Endothelial cell of hepatic sinusoid (primary cell): ENCODE measurements at regions not wholly inside any gene's neighbourhood (a gene's known extent, or its start where the extent isn't known, plus 50 kb on each side); places are given as distances from the start of the nearest gene placed in this dataset.

Source experiments
- in situ Hi-C: cut with HindIII; loops from 2 replicates; pipeline ENCODE4 v1.10.0; 2017; ENCODE audit warnings: low sequenced_read_pairs

- in situ Hi-C loops: no loop called here
Observed at GRCh38 chr2:12320991-12321641, 395.6 kb upstream of the TRIB2 start.

- in situ Hi-C loops: no loop called here
Observed at GRCh38 chr2:12321886-12322285, 394.9 kb upstream of the TRIB2 start.

GRCh38 chr2:12325806-12326205 is 390.9 kb upstream of the TRIB2 start:
- in situ Hi-C loops: no loop called here

- in situ Hi-C loops: no loop called here
Observed at GRCh38 chr2:12326449-12327190, 390.1 kb upstream of the TRIB2 start.

GRCh38 chr2:12330916-12331315 is 385.8 kb upstream of the TRIB2 start:
- in situ Hi-C loops: no loop called here

- in situ Hi-C loops: no loop called here
Observed at GRCh38 chr2:12331698-12332097, 385.0 kb upstream of the TRIB2 start.

- in situ Hi-C loops: no loop called here
Observed at GRCh38 chr2:12333293-12333692, 383.4 kb upstream of the TRIB2 start.

GRCh38 chr2:12334412-12334966 is 382.2 kb upstream of the TRIB2 start:
- in situ Hi-C loops: no loop called here

- in situ Hi-C loops: no loop called here
Observed at GRCh38 chr2:12335131-12335530, 381.6 kb upstream of the TRIB2 start.

GRCh38 chr2:12335995-12336394 is 380.7 kb upstream of the TRIB2 start:
- in situ Hi-C loops: no loop called here

GRCh38 chr2:12338946-12339697 is 377.6 kb upstream of the TRIB2 start:
- in situ Hi-C loops: no loop called here

- in situ Hi-C loops: no loop called here
Observed at GRCh38 chr2:12340164-12340563, 376.6 kb upstream of the TRIB2 start.

GRCh38 chr2:12341215-12341614 is 375.5 kb upstream of the TRIB2 start:
- in situ Hi-C loops: no loop called here

- in situ Hi-C loops: no loop called here
Observed at GRCh38 chr2:12341920-12342319, 374.8 kb upstream of the TRIB2 start.

GRCh38 chr2:12343141-12343540 is 373.6 kb upstream of the TRIB2 start:
- in situ Hi-C loops: no loop called here

GRCh38 chr2:12347066-12347493 is 369.7 kb upstream of the TRIB2 start:
- in situ Hi-C loops: no loop called here

- in situ Hi-C loops: no loop called here
Observed at GRCh38 chr2:12348216-12348615, 368.5 kb upstream of the TRIB2 start.

- in situ Hi-C loops: no loop called here
Observed at GRCh38 chr2:12350821-12351220, 365.9 kb upstream of the TRIB2 start.

- in situ Hi-C loops: no loop called here
Observed at GRCh38 chr2:12352889-12353288, 363.8 kb upstream of the TRIB2 start.

- in situ Hi-C loops: no loop called here
Observed at GRCh38 chr2:12361506-12361905, 355.2 kb upstream of the TRIB2 start.

GRCh38 chr2:12363138-12363537 is 353.6 kb upstream of the TRIB2 start:
- in situ Hi-C loops: no loop called here

- in situ Hi-C loops: no loop called here
Observed at GRCh38 chr2:12363569-12363968, 353.2 kb upstream of the TRIB2 start.
